ENCODE measurements at regions not wholly inside any gene's neighbourhood (a gene's known extent, or its start where the extent isn't known, plus 50 kb on each side); places are given as distances from the start of the nearest gene placed in this dataset.

DNA sequence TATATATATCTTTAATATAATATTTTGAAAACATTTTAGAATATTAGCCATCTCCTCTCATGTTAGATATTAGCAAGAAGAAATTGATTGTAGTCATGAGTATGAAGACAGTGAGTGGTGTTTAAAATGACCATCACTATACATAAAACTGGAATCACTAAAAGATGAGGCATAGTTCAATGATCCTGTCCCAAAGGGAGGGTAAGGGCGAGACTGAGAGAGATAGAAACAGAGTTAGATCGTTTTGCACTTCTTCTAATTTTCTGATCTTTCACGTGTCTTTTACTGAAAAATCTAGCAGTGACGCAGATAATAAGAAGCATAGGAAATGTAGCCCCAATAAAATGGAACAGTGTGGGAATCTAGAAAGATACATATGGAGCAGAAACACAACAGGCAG lies 627.4 kb downstream of the SLC16A7 start:
- Histone ChIP-seq H3K4me1 (no peaks in the 10 kb centered on the region), H3K27ac (no peak overlapping the region), H3K4me3 (no peak overlapping the region), H3K27me3 (no peaks in the 10 kb centered on the region), H3K9me3 (peaks cover 0 to 5% of the 10 kb centered on the region in 2 donors), H3K36me3 (no peaks in the 10 kb centered on the region)
- intact Hi-C loops (cut with DNase I; ENCODE audit: low total_unique reads), result no loop called here
- DNase-seq (ENCODE audit: low spot score in 2 of 2), result no peak
- TF ChIP-seq POLR2A (IDR thresholded peaks at IDR 0.05), result no peak
- no peak for TF ChIP-seq POLR2AphosphoS5 (IDR thresholded peaks at IDR 0.05)
- TF ChIP-seq, protein P1, sequence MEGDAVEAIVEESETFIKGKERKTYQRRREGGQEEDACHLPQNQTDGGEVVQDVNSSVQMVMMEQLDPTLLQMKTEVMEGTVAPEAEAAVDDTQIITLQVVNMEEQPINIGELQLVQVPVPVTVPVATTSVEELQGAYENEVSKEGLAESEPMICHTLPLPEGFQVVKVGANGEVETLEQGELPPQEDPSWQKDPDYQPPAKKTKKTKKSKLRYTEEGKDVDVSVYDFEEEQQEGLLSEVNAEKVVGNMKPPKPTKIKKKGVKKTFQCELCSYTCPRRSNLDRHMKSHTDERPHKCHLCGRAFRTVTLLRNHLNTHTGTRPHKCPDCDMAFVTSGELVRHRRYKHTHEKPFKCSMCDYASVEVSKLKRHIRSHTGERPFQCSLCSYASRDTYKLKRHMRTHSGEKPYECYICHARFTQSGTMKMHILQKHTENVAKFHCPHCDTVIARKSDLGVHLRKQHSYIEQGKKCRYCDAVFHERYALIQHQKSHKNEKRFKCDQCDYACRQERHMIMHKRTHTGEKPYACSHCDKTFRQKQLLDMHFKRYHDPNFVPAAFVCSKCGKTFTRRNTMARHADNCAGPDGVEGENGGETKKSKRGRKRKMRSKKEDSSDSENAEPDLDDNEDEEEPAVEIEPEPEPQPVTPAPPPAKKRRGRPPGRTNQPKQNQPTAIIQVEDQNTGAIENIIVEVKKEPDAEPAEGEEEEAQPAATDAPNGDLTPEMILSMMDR (IDR thresholded peaks at IDR 0.05), result no peak

DNA sequence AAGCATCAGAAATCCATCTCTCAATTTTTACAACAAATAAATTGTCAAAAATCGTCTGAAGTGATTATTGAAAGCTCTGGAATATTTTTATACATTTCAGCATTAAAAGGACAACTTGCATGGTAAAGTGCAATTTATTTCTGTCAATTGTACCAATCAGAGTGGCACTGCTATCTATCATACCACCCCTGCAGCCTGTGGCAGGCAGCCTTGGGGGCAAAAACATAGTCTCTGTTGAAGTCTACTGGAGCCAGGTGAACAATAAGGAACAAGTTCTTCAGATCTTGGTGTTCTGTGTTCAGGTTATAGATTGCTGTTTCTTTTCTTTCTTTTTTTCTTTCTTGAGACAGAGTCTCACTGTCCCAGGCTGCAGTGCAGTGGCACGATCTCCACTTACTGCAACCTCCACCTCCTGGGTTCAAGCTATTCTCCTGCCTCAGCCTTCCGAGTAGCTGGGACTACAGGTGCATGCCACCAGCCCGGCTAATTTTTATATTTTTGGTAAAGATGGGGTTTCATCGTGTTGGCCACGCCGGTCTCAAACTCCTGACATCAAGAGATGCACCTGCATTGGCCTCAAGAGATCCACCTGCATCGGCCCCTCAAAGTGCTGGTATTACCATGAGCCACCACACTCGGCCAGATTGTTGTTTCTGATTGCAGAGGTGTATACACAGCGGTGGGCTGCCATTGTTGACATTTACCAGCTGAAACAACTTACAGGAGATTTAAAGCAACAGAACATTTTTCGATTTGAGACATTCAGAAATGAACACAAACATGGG lies 629.6 kb downstream of the SLC16A7 start:
- H3K4me1 ChIP-seq, result no peaks in the 10 kb centered on the region
- H3K27ac ChIP-seq, result no peak overlapping the region
- H3K36me3 ChIP-seq, result no peaks in the 10 kb centered on the region
- peaks cover 0 to 5% of the 10 kb centered on the region in 2 donors for H3K9me3 ChIP-seq
- TF ChIP-seq POLR2A (IDR thresholded peaks at IDR 0.05), result no peak
- TF ChIP-seq POLR2AphosphoS5 (IDR thresholded peaks at IDR 0.05), result no peak
- TF ChIP-seq, protein P1 (IDR thresholded peaks at IDR 0.05), result no peak
- H3K4me3 ChIP-seq, result no peak overlapping the region
- DNase-seq (ENCODE audit: low spot score in 2 of 2), result no peak
- intact Hi-C loops (cut with DNase I; ENCODE audit: low total_unique reads), result no loop called here
- H3K27me3 ChIP-seq, result no peaks in the 10 kb centered on the region

DNA sequence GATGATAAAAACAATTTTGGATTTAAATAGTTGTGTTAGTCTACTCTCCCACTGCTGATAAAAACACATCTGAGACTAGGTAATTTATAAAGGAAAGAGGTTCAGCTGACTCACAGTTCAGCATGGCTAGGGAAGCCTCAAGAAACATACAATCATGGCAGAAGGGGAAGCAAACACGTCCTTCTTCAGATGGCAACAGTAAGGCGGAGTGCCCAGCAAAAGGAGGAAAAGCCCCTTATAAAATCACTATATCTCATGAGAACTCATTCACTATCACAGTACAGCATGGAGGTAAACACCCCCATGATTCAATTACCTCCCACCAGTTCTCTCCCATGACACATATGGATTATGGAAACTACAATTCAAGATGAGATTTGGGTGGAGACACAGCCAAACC lies 632.1 kb downstream of the SLC16A7 start:
- TF ChIP-seq, protein P1 (IDR thresholded peaks at IDR 0.05), result no peak
- no peak for TF ChIP-seq POLR2A (IDR thresholded peaks at IDR 0.05)
- no peak for TF ChIP-seq POLR2AphosphoS5 (IDR thresholded peaks at IDR 0.05)
- Histone ChIP-seq H3K9me3 (peaks cover 0 to 5% of the 10 kb centered on the region in 2 donors), H3K27ac (no peak overlapping the region), H3K27me3 (no peaks in the 10 kb centered on the region), H3K4me1 (no peaks in the 10 kb centered on the region), H3K36me3 (no peaks in the 10 kb centered on the region), H3K4me3 (no peak overlapping the region)
- intact Hi-C loops (cut with DNase I; ENCODE audit: low total_unique reads), result no loop called here
- DNase-seq (ENCODE audit: low spot score in 2 of 2), result no peak

DNA sequence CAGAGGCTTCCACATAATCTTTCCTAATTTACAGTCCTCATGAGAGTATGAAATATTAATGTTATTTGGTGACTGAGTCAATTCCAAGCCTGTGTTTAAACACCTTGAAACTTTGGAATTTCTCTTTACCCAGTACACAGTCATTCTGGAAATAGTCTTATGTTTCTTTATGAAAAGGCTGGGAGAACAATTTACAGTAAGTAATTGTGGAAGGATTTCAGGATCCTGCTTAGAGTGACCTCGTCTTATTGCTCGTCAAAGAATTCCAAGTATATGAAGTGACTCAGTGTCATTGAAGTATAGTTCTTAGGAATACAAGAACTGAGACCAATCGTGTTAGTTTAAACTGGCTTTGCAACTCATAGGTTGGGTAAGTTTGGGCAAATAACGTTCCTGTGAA lies 634.2 kb downstream of the SLC16A7 start:
- H3K27me3 ChIP-seq, result no peaks in the 10 kb centered on the region
- intact Hi-C loops (cut with DNase I; ENCODE audit: low total_unique reads), result no loop called here
- DNase-seq (ENCODE audit: low spot score in 2 of 2), result no peak

DNA sequence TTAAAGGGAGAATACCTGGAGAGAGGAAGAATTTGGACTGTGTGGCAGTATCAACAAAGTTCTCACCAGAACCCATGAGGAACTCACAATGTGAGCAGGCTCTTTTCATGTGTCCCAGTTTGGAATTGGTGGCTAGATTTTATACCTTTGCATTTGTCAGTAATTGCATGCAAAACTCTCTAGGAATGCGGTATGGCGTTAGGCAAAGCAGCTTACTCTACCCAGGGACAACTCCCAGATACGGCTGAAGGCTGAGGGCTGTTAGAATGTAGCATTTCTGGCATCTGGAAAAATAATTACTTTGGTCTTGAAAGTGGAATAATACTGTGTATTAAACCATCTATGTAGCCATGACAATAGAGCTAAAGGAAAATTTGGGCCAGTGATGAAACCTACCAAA lies 635.5 kb downstream of the SLC16A7 start:
- Histone ChIP-seq H3K27ac (no peak overlapping the region), H3K9me3 (peaks cover 0 to 3% of the 10 kb centered on the region in 2 donors), H3K4me1 (no peaks in the 10 kb centered on the region), H3K27me3 (no peaks in the 10 kb centered on the region), H3K4me3 (no peak overlapping the region), H3K36me3 (no peaks in the 10 kb centered on the region)
- no peak for TF ChIP-seq POLR2AphosphoS5 (IDR thresholded peaks at IDR 0.05)
- no peak for TF ChIP-seq POLR2A (IDR thresholded peaks at IDR 0.05)
- TF ChIP-seq, protein P1 (IDR thresholded peaks at IDR 0.05), result no peak
- no peak for DNase-seq (ENCODE audit: low spot score in 2 of 2)
- intact Hi-C loops (cut with DNase I; ENCODE audit: low total_unique reads), result no loop called here

More for the DNA sequence above, 634.2 kb downstream of the SLC16A7 start:
- no peak overlapping the region for H3K27ac ChIP-seq
- H3K36me3 ChIP-seq, result no peaks in the 10 kb centered on the region
- no peaks in the 10 kb centered on the region for H3K4me1 ChIP-seq
- no peak overlapping the region for H3K4me3 ChIP-seq
- TF ChIP-seq POLR2AphosphoS5 (IDR thresholded peaks at IDR 0.05), result no peak
- TF ChIP-seq, protein P1 (IDR thresholded peaks at IDR 0.05), result no peak
- TF ChIP-seq POLR2A (IDR thresholded peaks at IDR 0.05), result no peak
- peaks cover 0 to 5% of the 10 kb centered on the region in 2 donors for H3K9me3 ChIP-seq

All from breast epithelium (tissue), 4 donors.